Suprapubic skin (tissue), 4 donors: ENCODE measurements at regions not wholly inside any gene's neighbourhood (a gene's known extent, or its start where the extent isn't known, plus 50 kb on each side); places are given as distances from the start of the nearest gene placed in this dataset.

Source experiments
- DNase-seq, 2 donors: peaks; one replicate each; pipeline ENCODE4 v3.0.0-alpha.2; 2019; ENCODE audit warnings: low spot score in 2 of 2
- H3K27ac ChIP-seq: fragments of 200-600 bp; sonication (generic); one replicate; pipeline ENCODE4 v1.5.1; 2019
- H3K27me3 ChIP-seq: fragments of 200-600 bp; sonication (generic); one replicate; pipeline ENCODE4 v1.5.1; 2019
- H3K36me3 ChIP-seq: fragments of 200-600 bp; sonication (generic); one replicate; pipeline ENCODE4 v1.5.1; 2019
- H3K4me1 ChIP-seq: fragments of 200-600 bp; sonication (generic); one replicate; pipeline ENCODE4 v1.5.1; 2019
- H3K4me3 ChIP-seq: fragments of 200-600 bp; sonication (generic); one replicate; pipeline ENCODE4 v1.5.1; 2019; ENCODE audit warnings: mild to moderate bottlenecking
- H3K9me3 ChIP-seq: fragments of 200-600 bp; sonication (generic); one replicate; pipeline ENCODE4 v1.5.1; 2019
- EP300 ChIP-seq: sonication (generic); formaldehyde crosslinking; IDR thresholded peaks from one replicate; pipeline ENCODE4 v1.6.1; 2017; ENCODE audit warnings: antibody characterized with exemption
- POLR2A ChIP-seq, 2 donors: fragments of 450-650 bp; IDR thresholded peaks; one replicate each; pipeline ENCODE4 v1.6.1; 2017; ENCODE audit warnings: antibody characterized with exemption in 2 of 2, mild to moderate bottlenecking in 2 of 2, moderate library complexity in 2 of 2
- POLR2AphosphoS5 ChIP-seq, 3 donors: sonication (generic); formaldehyde crosslinking; IDR thresholded peaks; one replicate each; pipeline ENCODE4 v1.6.1; 2017; ENCODE audit warnings: antibody characterized with exemption in 3 of 3
- WGBS: methylation state at CpG from one replicate; pipeline ENCODE4 v1.1.5; 2018; 5-methylcytosine and 5-hydroxymethylcytosine counted together
- TF ChIP-seq, protein P1 (sequence below), 2 donors: fragments of 200-600 bp in 1 of 2; fragments of 450-650 bp in 1 of 2; sonication (generic) in 1 of 2; IDR thresholded peaks; one replicate each; pipeline ENCODE4 v1.5.1; 2016 to 2019; ENCODE audit warnings: antibody characterized with exemption in 2 of 2, mild to moderate bottlenecking in 1 of 2, moderate library complexity in 1 of 2

DNA sequence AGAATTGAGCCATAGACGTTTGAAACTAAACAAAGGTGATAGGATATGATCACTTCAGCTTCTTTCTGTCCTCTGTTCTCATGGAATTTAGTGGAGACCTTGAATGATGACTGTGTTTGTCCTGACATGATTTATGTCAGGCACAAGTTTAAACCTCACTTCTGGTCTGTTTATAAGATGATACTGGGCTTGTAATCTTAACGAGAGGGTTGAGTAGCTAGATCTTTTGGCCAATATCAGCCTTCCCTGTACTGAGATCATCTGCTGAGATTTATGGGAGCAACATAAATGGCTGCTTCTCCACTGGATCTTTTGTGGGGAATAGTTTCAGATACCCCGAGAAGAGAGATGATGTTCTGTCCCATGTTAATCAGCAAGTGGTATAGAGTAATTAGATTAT lies 121.8 kb upstream of the OBI1 start:
- WGBS, result 32% methylated on average over 3 of the region's 3 CpGs
- Histone ChIP-seq H3K9me3 (no peaks in the 10 kb centered on the region), H3K4me3 (no peak overlapping the region), H3K36me3 (no peaks in the 10 kb centered on the region), H3K27ac (no peak overlapping the region), H3K27me3 (peaks cover 6% of the 10 kb centered on the region), H3K4me1 (no peaks in the 10 kb centered on the region)
- TF ChIP-seq EP300 (no peak), POLR2A (IDR thresholded peaks at IDR 0.05) (no peak), POLR2AphosphoS5 (IDR thresholded peaks at IDR 0.05) (no peak)
- TF ChIP-seq, protein P1, sequence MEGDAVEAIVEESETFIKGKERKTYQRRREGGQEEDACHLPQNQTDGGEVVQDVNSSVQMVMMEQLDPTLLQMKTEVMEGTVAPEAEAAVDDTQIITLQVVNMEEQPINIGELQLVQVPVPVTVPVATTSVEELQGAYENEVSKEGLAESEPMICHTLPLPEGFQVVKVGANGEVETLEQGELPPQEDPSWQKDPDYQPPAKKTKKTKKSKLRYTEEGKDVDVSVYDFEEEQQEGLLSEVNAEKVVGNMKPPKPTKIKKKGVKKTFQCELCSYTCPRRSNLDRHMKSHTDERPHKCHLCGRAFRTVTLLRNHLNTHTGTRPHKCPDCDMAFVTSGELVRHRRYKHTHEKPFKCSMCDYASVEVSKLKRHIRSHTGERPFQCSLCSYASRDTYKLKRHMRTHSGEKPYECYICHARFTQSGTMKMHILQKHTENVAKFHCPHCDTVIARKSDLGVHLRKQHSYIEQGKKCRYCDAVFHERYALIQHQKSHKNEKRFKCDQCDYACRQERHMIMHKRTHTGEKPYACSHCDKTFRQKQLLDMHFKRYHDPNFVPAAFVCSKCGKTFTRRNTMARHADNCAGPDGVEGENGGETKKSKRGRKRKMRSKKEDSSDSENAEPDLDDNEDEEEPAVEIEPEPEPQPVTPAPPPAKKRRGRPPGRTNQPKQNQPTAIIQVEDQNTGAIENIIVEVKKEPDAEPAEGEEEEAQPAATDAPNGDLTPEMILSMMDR (IDR thresholded peaks at IDR 0.05), result no peak
- DNase-seq, result no peak

DNA sequence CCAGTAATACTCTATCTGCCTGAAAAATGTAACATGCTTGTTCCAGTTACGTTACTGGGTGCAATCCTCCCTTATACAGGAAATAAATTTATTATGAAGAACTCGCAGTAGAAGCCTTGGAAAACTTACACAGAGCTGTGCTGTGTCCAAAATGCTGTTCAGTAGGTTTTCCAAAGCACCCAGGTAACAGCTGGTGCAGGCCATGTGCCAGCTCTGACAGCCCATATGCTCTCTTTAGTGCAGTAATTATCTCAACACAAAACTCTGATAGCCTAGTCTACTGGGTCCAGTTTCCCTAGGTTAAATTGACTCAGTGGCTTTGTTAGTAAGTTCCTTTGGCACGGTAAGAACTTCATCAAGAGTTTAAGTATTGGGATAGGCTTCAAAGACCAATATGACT lies 120.7 kb upstream of the OBI1 start:
- no peak overlapping the region for H3K27ac ChIP-seq
- 64% methylated on average over 3 of the region's 3 CpGs for WGBS
- no peaks in the 10 kb centered on the region for H3K4me1 ChIP-seq
- no peak for DNase-seq
- H3K4me3 ChIP-seq, result no peak overlapping the region
- TF ChIP-seq POLR2A (IDR thresholded peaks at IDR 0.05), result no peak
- H3K36me3 ChIP-seq, result no peaks in the 10 kb centered on the region
- H3K27me3 ChIP-seq, result peaks cover 6% of the 10 kb centered on the region
- no peaks in the 10 kb centered on the region for H3K9me3 ChIP-seq

DNA sequence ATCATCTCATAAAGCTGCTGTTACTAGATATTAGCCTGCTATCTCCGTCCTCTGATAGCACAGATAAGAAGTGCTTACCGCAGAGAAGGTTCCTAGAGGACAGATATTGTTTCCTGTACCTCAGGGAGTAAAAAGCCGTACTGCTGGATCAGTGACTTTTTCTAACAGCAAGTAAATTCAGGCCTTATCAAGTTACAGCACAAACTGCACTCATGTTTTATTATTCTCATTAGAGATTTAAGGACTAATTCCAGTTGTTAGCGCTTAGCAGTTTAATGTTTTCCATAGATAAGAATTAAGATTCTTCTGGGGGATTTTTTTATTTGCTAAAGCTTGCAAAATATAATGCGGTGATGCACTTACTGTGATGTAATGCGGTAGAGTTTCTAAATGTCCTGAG lies 119.0 kb upstream of the OBI1 start:
- Histone ChIP-seq H3K4me1 (no peaks in the 10 kb centered on the region), H3K36me3 (no peaks in the 10 kb centered on the region), H3K27me3 (peaks cover 6% of the 10 kb centered on the region), H3K4me3 (no peak overlapping the region), H3K27ac (no peak overlapping the region), H3K9me3 (no peaks in the 10 kb centered on the region)
- no peak for TF ChIP-seq POLR2AphosphoS5 (IDR thresholded peaks at IDR 0.05)
- TF ChIP-seq, protein P1 (IDR thresholded peaks at IDR 0.05), result no peak
- no peak for TF ChIP-seq POLR2A (IDR thresholded peaks at IDR 0.05)
- no peak for TF ChIP-seq EP300
- WGBS, result 41% methylated on average over 6 of the region's 6 CpGs
- no peak for DNase-seq

DNA sequence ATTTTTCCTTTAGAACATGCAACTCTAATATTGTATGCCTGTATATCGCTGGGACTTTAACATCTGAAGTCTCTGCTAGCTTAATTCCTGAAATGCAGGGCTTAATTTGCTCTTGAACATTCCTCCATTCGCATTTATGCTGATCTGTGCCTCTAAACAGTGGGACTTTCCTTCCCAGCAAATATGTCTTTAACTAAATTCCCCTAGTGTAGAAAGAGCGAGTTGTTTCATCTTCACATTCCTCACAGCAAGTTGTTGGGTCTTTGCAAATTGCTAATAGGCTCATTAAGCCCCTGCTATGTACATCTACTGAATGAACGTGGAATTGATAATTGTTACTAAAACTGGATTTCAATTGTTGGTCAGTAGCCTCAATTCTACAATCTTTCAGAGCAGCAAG lies 118.4 kb upstream of the OBI1 start:
- H3K4me1 ChIP-seq, result no peaks in the 10 kb centered on the region
- no peaks in the 10 kb centered on the region for H3K9me3 ChIP-seq
- peaks cover 6% of the 10 kb centered on the region for H3K27me3 ChIP-seq
- DNase-seq, result no peak
- TF ChIP-seq EP300, result no peak
- no peak for TF ChIP-seq POLR2AphosphoS5 (IDR thresholded peaks at IDR 0.05)
- no peak for TF ChIP-seq POLR2A (IDR thresholded peaks at IDR 0.05)
- TF ChIP-seq, protein P1 (IDR thresholded peaks at IDR 0.05), result no peak
- H3K4me3 ChIP-seq, result no peak overlapping the region
- H3K36me3 ChIP-seq, result no peaks in the 10 kb centered on the region
- no peak overlapping the region for H3K27ac ChIP-seq
- 33% methylated on average over 4 of the region's 4 CpGs for WGBS

DNA sequence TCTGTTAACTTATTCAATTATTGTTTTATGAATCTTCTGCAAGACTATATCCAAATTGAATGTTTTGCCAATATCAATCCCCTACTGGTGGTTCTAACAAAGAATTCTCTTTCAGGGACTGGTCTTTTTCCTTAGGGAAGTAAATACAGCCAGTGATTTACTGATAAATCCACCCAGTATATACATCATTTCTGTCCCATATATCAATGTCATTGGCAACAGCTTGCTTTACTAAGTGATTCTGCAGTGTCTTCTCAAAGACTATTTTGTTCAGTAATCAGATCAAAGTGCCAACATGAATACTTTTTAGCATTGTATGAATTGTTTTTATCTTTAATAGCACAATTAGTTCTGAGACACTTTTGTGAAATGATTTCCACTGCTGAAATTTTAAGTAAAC lies 114.0 kb upstream of the OBI1 start:
- DNase-seq, result no peak
- TF ChIP-seq EP300 (no peak), POLR2A (IDR thresholded peaks at IDR 0.05) (no peak), POLR2AphosphoS5 (IDR thresholded peaks at IDR 0.05) (no peak)
- TF ChIP-seq, protein P1 (IDR thresholded peaks at IDR 0.05), result no peak
- Histone ChIP-seq H3K4me1 (no peaks in the 10 kb centered on the region), H3K27ac (no peak overlapping the region), H3K9me3 (no peaks in the 10 kb centered on the region), H3K4me3 (no peak overlapping the region), H3K36me3 (no peaks in the 10 kb centered on the region), H3K27me3 (no peaks in the 10 kb centered on the region)

DNA sequence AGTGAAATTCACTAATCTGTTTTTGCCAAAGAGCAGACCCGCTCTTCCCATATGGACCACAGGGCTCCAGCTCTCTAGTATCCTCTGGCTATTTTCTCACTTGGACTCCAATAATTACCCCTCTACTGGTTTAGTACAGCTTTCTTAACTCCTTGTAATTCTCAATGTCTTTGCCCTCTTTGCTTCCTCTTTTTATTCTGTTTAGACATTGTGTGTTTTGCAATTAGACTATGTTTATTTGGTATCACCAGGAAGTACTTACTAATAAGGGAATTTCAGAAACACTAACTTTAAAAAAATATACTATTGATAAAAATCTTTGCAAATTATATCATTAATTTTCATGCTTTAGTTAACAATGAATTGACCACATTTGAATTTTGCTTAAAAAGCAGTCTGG lies 111.6 kb upstream of the OBI1 start:
- TF ChIP-seq, protein P1 (IDR thresholded peaks at IDR 0.05), result no peak
- no peak for TF ChIP-seq EP300
- no peak overlapping the region for H3K4me3 ChIP-seq
- no peaks in the 10 kb centered on the region for H3K36me3 ChIP-seq
- no peak for DNase-seq
- H3K27ac ChIP-seq, result no peak overlapping the region
- H3K27me3 ChIP-seq, result no peaks in the 10 kb centered on the region
- 95% methylated on average over 1 of the region's 1 CpG for WGBS
- H3K4me1 ChIP-seq, result no peaks in the 10 kb centered on the region
- H3K9me3 ChIP-seq, result no peaks in the 10 kb centered on the region
